ENCODE measurements at regions not wholly inside any gene's neighbourhood (a gene's known extent, or its start where the extent isn't known, plus 50 kb on each side); places are given as distances from the start of the nearest gene placed in this dataset.
"Not testable (repeated sequence)": the region's sequence is repeated elsewhere in the genome, so short reads cannot be mapped to it uniquely, and the experiment has no call there.

GRCh38 chr1:8155528-8156186 is 129.5 kb upstream of the ERRFI1 start:
- ChIA-PET POLR2A (ENCODE audit: low non-redundant PET) (no interaction called here), CTCF (no interaction called here)
- TF ChIP-seq CTCF (conservative IDR thresholded peaks at IDR 0.05; ENCODE audit: low read depth), result no peak
- peak; percentile 55 for DNase-seq (ENCODE audit: low spot score)
- peak overlapping the region; percentile 60 for H3K27ac ChIP-seq

- TF ChIP-seq CTCF (conservative IDR thresholded peaks at IDR 0.05; ENCODE audit: low read depth), result no peak
- ChIA-PET POLR2A (ENCODE audit: low non-redundant PET) (interaction anchor here (0.8 kb wide), 1 partner anchor 15 kb away, joined by 6 read pairs; no protein-coding TSS in a partner anchor), CTCF (interaction anchor here (0.7 kb wide), 1 partner anchor 20 kb away, joined by 4 read pairs; no protein-coding TSS in a partner anchor)
- DNase-seq (ENCODE audit: low spot score), result peak; percentile 68
- peak overlapping the region; percentile 54 for H3K27ac ChIP-seq
Observed at GRCh38 chr1:8154621-8155052, 128.5 kb upstream of the ERRFI1 start.

- no peak for TF ChIP-seq CTCF (conservative IDR thresholded peaks at IDR 0.05; ENCODE audit: low read depth)
- POLR2A ChIA-PET (ENCODE audit: low non-redundant PET), result no interaction called here
- no peak for DNase-seq (ENCODE audit: low spot score)
- CTCF ChIA-PET, result interaction anchor here (0.6 kb wide), 1 partner anchor 147 kb away, joined by 3 read pairs; no protein-coding TSS in a partner anchor
- peak overlapping the region; percentile 54; the same call in 1 of the 2 replicates for H3K27ac ChIP-seq
Observed at GRCh38 chr1:8153961-8154360, 127.9 kb upstream of the ERRFI1 start.

- TF ChIP-seq CTCF (conservative IDR thresholded peaks at IDR 0.05; ENCODE audit: low read depth), result no peak
- ChIA-PET CTCF (interaction anchor here (0.6 kb wide), 1 partner anchor 60 kb away, joined by 3 read pairs; no protein-coding TSS in a partner anchor), POLR2A (ENCODE audit: low non-redundant PET) (no interaction called here)
- no peak for DNase-seq (ENCODE audit: low spot score)
- no peak overlapping the region for H3K27ac ChIP-seq
Observed at GRCh38 chr1:8152731-8153702, 126.9 kb upstream of the ERRFI1 start.

DNA sequence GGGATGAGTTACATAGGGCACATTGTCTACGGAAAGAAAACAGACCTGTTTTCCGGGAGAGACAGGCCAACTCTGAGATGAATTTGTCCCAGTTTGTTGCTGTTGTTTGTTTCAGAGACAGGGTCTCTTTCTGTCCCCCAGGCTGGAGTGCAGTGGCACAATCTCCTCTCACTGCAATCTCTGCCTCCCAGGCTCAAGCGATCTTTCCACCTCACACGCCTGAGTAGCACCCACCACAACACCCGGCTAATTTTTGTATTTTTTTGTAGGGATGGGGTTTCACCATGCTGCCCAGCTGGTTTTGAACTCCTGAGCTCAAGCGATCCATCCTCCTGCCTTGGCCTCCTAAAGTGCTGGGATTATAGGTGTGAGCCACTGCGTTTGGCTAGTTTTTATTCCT is 125.5 kb upstream of the ERRFI1 start:
- CTCF ChIA-PET, result no interaction called here
- no peak overlapping the region for H3K27ac ChIP-seq
- no peak for TF ChIP-seq CTCF (conservative IDR thresholded peaks at IDR 0.05; ENCODE audit: low read depth)
- POLR2A ChIA-PET (ENCODE audit: low non-redundant PET), result interaction anchor here (0.7 kb wide), 1 partner anchor 365 kb away, joined by 6 read pairs; no protein-coding TSS in a partner anchor
- no peak for DNase-seq (ENCODE audit: low spot score)

DNA sequence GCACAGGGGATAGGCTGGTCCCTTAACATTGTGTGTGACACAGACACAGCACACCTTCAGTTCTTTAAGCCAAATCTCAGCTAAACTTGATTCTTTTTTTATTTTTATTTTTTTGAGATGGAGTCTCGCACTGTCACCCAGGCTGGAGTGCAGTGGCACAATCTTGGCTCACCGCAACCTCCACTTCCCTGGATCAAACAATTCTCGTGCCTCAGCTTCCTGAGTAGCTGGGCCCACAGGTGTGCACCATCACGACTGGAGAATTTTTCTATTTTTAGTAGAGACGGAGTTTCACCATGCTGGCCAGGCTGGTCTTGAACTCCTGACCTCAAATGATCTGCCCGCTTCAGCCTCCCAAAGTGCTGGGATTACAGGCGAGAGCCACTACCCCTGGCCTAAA is 123.6 kb upstream of the ERRFI1 start:
- CTCF ChIA-PET; DNase-seq (ENCODE audit: low spot score): not testable (repeated sequence)

More for the DNA sequence above, 123.6 kb upstream of the ERRFI1 start:
- POLR2A ChIA-PET (ENCODE audit: low non-redundant PET); H3K27ac ChIP-seq: not testable (repeated sequence)

All from RWPE1 (cell line).